ENCODE measurements at regions not wholly inside any gene's neighbourhood (a gene's known extent, or its start where the extent isn't known, plus 50 kb on each side); places are given as distances from the start of the nearest gene placed in this dataset.

- DNase-seq (ENCODE audit: low spot score): no peak
Measured at GRCh38 chr7:16001477-16001876, 315.0 kb upstream of the MEOX2 start.

GRCh38 chr7:15998617-15999016, 312.1 kb upstream of the MEOX2 start:
- DNase-seq (ENCODE audit: low spot score): no peak

- no peak for DNase-seq (ENCODE audit: low spot score)
Measured at GRCh38 chr7:15995027-15995426, 308.5 kb upstream of the MEOX2 start.

- no peak for DNase-seq (ENCODE audit: low spot score)
Measured at GRCh38 chr7:15989194-15989593, 302.7 kb upstream of the MEOX2 start.

- no peak for DNase-seq (ENCODE audit: low spot score)
Measured at GRCh38 chr7:15985587-15986384, 299.3 kb upstream of the MEOX2 start.

GRCh38 chr7:15977663-15978062, 291.2 kb upstream of the MEOX2 start:
- no peak for DNase-seq (ENCODE audit: low spot score)

- DNase-seq (ENCODE audit: low spot score): no peak
Measured at GRCh38 chr7:15972862-15973275, 286.4 kb upstream of the MEOX2 start.

- DNase-seq (ENCODE audit: low spot score): no peak
Measured at GRCh38 chr7:15967551-15967950, 281.1 kb upstream of the MEOX2 start.

- no peak for DNase-seq (ENCODE audit: low spot score)
Measured at GRCh38 chr7:15967121-15967520, 280.6 kb upstream of the MEOX2 start.

- no peak for DNase-seq (ENCODE audit: low spot score)
Measured at GRCh38 chr7:15963206-15963605, 276.7 kb upstream of the MEOX2 start.

GRCh38 chr7:15954671-15955354, 268.3 kb upstream of the MEOX2 start:
- DNase-seq (ENCODE audit: low spot score): no peak

- no peak for DNase-seq (ENCODE audit: low spot score)
Measured at GRCh38 chr7:15950299-15950698, 263.8 kb upstream of the MEOX2 start.

- DNase-seq (ENCODE audit: low spot score): no peak
Measured at GRCh38 chr7:15947754-15948153, 261.3 kb upstream of the MEOX2 start.

- no peak for DNase-seq (ENCODE audit: low spot score)
Measured at GRCh38 chr7:15938115-15938514, 251.6 kb upstream of the MEOX2 start.

- DNase-seq (ENCODE audit: low spot score): no peak
Measured at GRCh38 chr7:15937571-15937970, 251.1 kb upstream of the MEOX2 start.

GRCh38 chr7:15936991-15937390, 250.5 kb upstream of the MEOX2 start:
- no peak for DNase-seq (ENCODE audit: low spot score)

- no peak for DNase-seq (ENCODE audit: low spot score)
Measured at GRCh38 chr7:15932318-15932717, 245.8 kb upstream of the MEOX2 start.

- no peak for DNase-seq (ENCODE audit: low spot score)
Measured at GRCh38 chr7:15929411-15929810, 242.9 kb upstream of the MEOX2 start.

GRCh38 chr7:15925608-15926007, 239.1 kb upstream of the MEOX2 start:
- no peak for DNase-seq (ENCODE audit: low spot score)

- DNase-seq (ENCODE audit: low spot score): no peak
Measured at GRCh38 chr7:15924910-15925309, 238.4 kb upstream of the MEOX2 start.

GRCh38 chr7:15922002-15922401, 235.5 kb upstream of the MEOX2 start:
- no peak for DNase-seq (ENCODE audit: low spot score)

GRCh38 chr7:15921576-15921975, 235.1 kb upstream of the MEOX2 start:
- DNase-seq (ENCODE audit: low spot score): no peak

GRCh38 chr7:15920953-15921352, 234.5 kb upstream of the MEOX2 start:
- DNase-seq (ENCODE audit: low spot score): no peak
